Duodenal mucosa (tissue), 2 donors: ENCODE measurements at regions not wholly inside any gene's neighbourhood (a gene's known extent, or its start where the extent isn't known, plus 50 kb on each side); places are given as distances from the start of the nearest gene placed in this dataset.
A peak's percentile ranks its signal among the peaks of the same experiment; 100 is the strongest.

Experiments used
- H3K27ac ChIP-seq: one replicate; pipeline ENCODE4 v1.7.0; 2013; ENCODE audit warnings: low read depth, low read length
- H3K27me3 ChIP-seq, 2 donors: one replicate each; pipeline ENCODE4 v1.7.0; 2013; ENCODE audit warnings: low read length in 2 of 2, control low read depth in 1 of 2; ENCODE audit not compliant: insufficient read depth in 2 of 2, control insufficient read depth in 1 of 2
- H3K36me3 ChIP-seq, 2 donors: one replicate each; pipeline ENCODE4 v1.7.0; 2013; ENCODE audit warnings: low read length in 2 of 2, control low read depth in 1 of 2; ENCODE audit not compliant: insufficient read depth in 2 of 2, control insufficient read depth in 1 of 2
- H3K4me1 ChIP-seq, 2 donors: one replicate each; pipeline ENCODE4 v1.7.0; 2013; ENCODE audit warnings: low read length in 2 of 2, control low read depth in 1 of 2; ENCODE audit not compliant: insufficient read depth in 2 of 2, control insufficient read depth in 1 of 2
- H3K4me3 ChIP-seq, 2 donors: one replicate each; pipeline ENCODE4 v1.7.0; 2013; ENCODE audit warnings: low read length in 2 of 2, low read depth in 1 of 2
- H3K9ac ChIP-seq, 2 donors: one replicate each; pipeline ENCODE4 v1.7.0; 2013; ENCODE audit warnings: low read length in 2 of 2, low read depth in 1 of 2
- H3K9me3 ChIP-seq, 2 donors: one replicate each; pipeline ENCODE4 v1.7.0; 2013; ENCODE audit warnings: low read length in 2 of 2, control low read depth in 1 of 2; ENCODE audit not compliant: control insufficient read depth in 1 of 2

- H3K27ac ChIP-seq = no peak overlapping the region
- no peaks in the 10 kb centered on the region for H3K27me3 ChIP-seq
- H3K4me3 ChIP-seq = no peak overlapping the region
- no peaks in the 10 kb centered on the region for H3K9me3 ChIP-seq
- H3K9ac ChIP-seq = no peak overlapping the region
- peaks cover 0 to 4% of the 10 kb centered on the region in 2 donors for H3K4me1 ChIP-seq
- no peaks in the 10 kb centered on the region for H3K36me3 ChIP-seq
These were observed 101.8 kb upstream of the DST start for GRCh38 chr6:56744528-56744927.

- Histone ChIP-seq H3K27me3 (no peaks in the 10 kb centered on the region), H3K9ac (no peak overlapping the region), H3K27ac (no peak overlapping the region), H3K36me3 (no peaks in the 10 kb centered on the region), H3K4me3 (peak overlapping the region in 1 of 2 donors; percentile 17), H3K4me1 (peaks cover 0 to 4% of the 10 kb centered on the region in 2 donors), H3K9me3 (no peaks in the 10 kb centered on the region)
These were observed 99.6 kb upstream of the DST start for GRCh38 chr6:56742122-56742791.

- Histone ChIP-seq H3K27me3 (no peaks in the 10 kb centered on the region), H3K9me3 (no peaks in the 10 kb centered on the region), H3K4me1 (peaks cover 0 to 4% of the 10 kb centered on the region in 2 donors), H3K9ac (no peak overlapping the region), H3K4me3 (no peak overlapping the region), H3K27ac (no peak overlapping the region), H3K36me3 (no peaks in the 10 kb centered on the region)
These were observed 98.8 kb upstream of the DST start for GRCh38 chr6:56741472-56741871.

- Histone ChIP-seq H3K27ac (no peak overlapping the region), H3K9me3 (no peaks in the 10 kb centered on the region), H3K9ac (no peak overlapping the region)
These were observed 97.4 kb upstream of the DST start for GRCh38 chr6:56739836-56740815.

GRCh38 chr6:56736804-56737203, 94.1 kb upstream of the DST start:
- Histone ChIP-seq H3K4me3 (no peak overlapping the region), H3K4me1 (no peaks in the 10 kb centered on the region), H3K36me3 (no peaks in the 10 kb centered on the region), H3K9me3 (no peaks in the 10 kb centered on the region), H3K27me3 (no peaks in the 10 kb centered on the region), H3K9ac (no peak overlapping the region), H3K27ac (no peak overlapping the region)

More at GRCh38 chr6:56739836-56740815, 97.4 kb upstream of the DST start:
- no peak overlapping the region for H3K4me3 ChIP-seq
- H3K4me1 ChIP-seq = peaks cover 0 to 4% of the 10 kb centered on the region in 2 donors
- no peaks in the 10 kb centered on the region for H3K27me3 ChIP-seq
- no peaks in the 10 kb centered on the region for H3K36me3 ChIP-seq

GRCh38 chr6:56734335-56734734, 91.6 kb upstream of the DST start:
- Histone ChIP-seq H3K9me3 (no peaks in the 10 kb centered on the region), H3K36me3 (no peaks in the 10 kb centered on the region), H3K4me1 (no peaks in the 10 kb centered on the region), H3K4me3 (no peak overlapping the region), H3K27me3 (no peaks in the 10 kb centered on the region), H3K9ac (no peak overlapping the region), H3K27ac (no peak overlapping the region)

- Histone ChIP-seq H3K9me3 (no peaks in the 10 kb centered on the region), H3K27ac (no peak overlapping the region), H3K4me3 (no peak overlapping the region), H3K27me3 (no peaks in the 10 kb centered on the region), H3K4me1 (peaks cover 0 to 4% of the 10 kb centered on the region in 2 donors), H3K36me3 (no peaks in the 10 kb centered on the region), H3K9ac (no peak overlapping the region)
These were observed 90.6 kb upstream of the DST start for GRCh38 chr6:56733211-56733697.

- no peaks in the 10 kb centered on the region for H3K36me3 ChIP-seq
- peaks cover 0 to 4% of the 10 kb centered on the region in 2 donors for H3K4me1 ChIP-seq
- H3K4me3 ChIP-seq = no peak overlapping the region
- no peaks in the 10 kb centered on the region for H3K27me3 ChIP-seq
- no peak overlapping the region for H3K27ac ChIP-seq
- H3K9ac ChIP-seq = no peak overlapping the region
- no peaks in the 10 kb centered on the region for H3K9me3 ChIP-seq
These were observed 89.8 kb upstream of the DST start for GRCh38 chr6:56732517-56732916.

- Histone ChIP-seq H3K9me3 (no peaks in the 10 kb centered on the region), H3K27ac (no peak overlapping the region)
These were observed 88.2 kb upstream of the DST start for GRCh38 chr6:56730663-56731529.

More at GRCh38 chr6:56730663-56731529, 88.2 kb upstream of the DST start:
- no peak overlapping the region for H3K9ac ChIP-seq
- H3K27me3 ChIP-seq = no peaks in the 10 kb centered on the region
- H3K36me3 ChIP-seq = no peaks in the 10 kb centered on the region
- H3K4me1 ChIP-seq = peaks cover 0 to 9% of the 10 kb centered on the region in 2 donors
- H3K4me3 ChIP-seq = no peak overlapping the region
